Right ventricle myocardium inferior (tissue), 1 donor: ENCODE measurements at regions not wholly inside any gene's neighbourhood (a gene's known extent, or its start where the extent isn't known, plus 50 kb on each side); places are given as distances from the start of the nearest gene placed in this dataset.

Experiments used
- ATAC-seq: fragments of 200-7000 bp; cut with Tn5 transposase; one replicate; pipeline ENCODE4 v1.9.1; 2020; ENCODE audit warnings: mild to moderate bottlenecking, moderate library complexity
- DNase-seq: peaks from one replicate; pipeline ENCODE4 v3.0.0; 2021; ENCODE audit errors: missing footprints
- intact Hi-C: fragments of 100-400 bp; cut with DNase I; formaldehyde crosslinking; loops from one replicate; pipeline ENCODE4 v1.11.0; 2022
- donor health status: DM: no; HTN: yes; CAD: no; lungs with severe emphysema.

DNA sequence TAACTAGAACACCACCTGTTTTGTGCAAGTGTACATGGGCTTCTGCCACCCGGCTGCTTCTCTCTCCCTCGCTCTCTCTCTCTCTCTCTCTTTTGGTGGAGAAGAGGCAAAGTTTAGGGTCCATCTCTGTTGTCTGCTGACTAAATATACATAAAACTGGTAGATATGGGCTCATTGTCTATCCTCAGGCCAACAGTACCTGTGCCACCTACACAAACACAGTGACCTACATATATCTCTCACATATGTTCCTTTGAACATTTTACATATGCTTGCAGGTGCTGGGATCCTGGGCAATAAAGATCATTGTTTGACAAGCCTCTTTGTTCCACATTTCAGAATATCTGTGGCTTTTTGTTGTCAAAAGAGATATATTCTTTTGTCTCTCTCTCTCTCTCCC is 256.3 kb upstream of the KCNH8 start:
- intact Hi-C loops = no loop called here
- ATAC-seq = no peak
- no peak for DNase-seq

DNA sequence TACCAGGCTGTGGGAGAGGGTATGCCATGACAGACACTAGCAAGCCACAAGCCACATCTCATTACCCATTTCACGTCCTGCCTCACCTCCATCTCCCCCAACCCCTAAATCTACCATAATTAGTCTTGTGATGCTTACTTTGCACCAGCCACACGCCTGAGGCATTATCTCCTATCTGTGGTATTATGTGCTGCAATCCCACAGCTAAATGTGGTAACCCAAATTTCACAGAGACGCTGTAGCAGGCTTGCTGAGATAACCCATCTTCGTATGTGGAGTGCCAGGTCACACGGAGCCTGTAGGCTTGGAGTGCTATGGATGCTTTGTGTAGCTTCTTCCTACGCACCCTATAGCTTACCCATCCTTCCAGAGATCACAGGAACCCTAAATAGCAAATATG is 256.7 kb upstream of the KCNH8 start:
- no peak for DNase-seq
- ATAC-seq = no peak
- intact Hi-C loops = no loop called here

DNA sequence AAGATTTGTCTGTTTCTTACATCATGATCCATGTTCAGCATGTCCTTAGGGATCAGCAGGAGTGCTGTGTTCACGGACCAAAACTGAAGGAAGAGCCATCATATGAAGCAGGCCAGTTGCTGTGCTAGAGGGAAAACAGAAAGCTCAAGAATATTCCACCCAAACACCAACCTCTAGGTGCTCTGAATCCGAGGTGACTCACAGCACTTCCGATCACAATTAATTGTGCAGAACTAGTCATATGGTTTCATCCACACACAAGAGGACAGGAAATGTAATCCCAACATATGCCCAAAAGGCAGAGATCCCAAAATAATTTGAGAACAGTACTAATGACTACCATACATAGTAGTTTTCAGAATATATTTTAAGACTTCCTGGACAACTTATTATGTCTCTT is 257.9 kb upstream of the KCNH8 start:
- DNase-seq (no peak), ATAC-seq (no peak)
- intact Hi-C loops = no loop called here

DNA sequence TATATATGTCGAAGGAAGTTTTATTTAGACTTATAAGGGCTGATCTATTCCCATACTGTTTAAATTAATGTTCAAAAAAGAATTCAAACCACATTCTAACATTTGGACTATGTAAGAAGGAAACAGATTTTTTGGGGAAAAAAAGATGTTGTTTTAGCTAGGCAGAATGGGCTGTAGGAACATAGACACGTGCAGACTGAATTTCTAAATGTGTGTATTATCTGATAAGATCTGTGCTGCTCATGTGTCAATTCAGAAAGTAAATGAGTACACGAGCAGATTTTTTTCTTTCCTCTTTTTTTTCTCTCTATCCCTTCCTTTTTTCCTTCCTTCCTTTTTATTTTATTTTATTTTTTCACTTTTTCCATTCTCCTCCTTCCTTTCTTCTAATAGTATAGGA is 259.5 kb upstream of the KCNH8 start:
- intact Hi-C loops = no loop called here
- DNase-seq (no peak), ATAC-seq (no peak)

DNA sequence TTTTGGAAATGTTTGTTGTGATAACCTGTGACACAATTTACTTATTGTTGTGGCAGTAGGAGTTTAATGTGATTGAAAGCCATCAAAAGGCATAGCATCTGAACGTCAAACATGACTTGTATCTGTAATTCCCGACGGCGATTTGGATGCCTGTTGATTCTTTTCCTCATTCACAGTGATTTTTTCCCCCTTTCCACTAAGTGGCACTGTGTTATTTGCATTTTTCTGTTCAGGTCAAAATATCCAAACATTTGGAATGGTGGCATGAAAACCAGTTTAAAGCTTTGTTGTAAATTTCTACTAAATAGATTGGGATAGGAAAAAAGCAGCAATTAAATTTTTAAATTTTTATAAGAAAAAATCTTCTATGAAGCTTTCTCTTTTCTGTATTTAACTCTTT is 259.9 kb upstream of the KCNH8 start:
- intact Hi-C loops = no loop called here
- DNase-seq (no peak), ATAC-seq (no peak)

DNA sequence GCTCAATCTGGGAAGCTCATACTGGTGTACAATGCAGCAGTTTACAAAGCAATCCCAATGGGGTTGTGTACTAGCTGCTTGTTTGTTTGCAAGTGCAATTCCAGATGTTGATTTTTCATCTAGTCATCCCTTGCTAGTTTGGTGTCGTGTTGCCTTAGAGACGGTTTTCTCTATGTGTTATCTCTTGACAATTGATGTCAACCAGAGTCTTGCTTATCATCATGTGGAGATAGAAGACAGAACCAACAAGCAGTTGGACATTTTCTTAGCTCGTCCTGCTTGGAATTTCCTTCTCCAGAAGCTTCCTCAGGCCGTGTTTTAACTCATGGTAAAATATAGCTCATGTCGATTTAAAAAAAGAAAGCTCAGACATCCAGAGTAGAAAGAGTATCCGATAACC is 262.0 kb upstream of the KCNH8 start:
- DNase-seq = no peak
- intact Hi-C loops = no loop called here
- ATAC-seq = no peak

DNA sequence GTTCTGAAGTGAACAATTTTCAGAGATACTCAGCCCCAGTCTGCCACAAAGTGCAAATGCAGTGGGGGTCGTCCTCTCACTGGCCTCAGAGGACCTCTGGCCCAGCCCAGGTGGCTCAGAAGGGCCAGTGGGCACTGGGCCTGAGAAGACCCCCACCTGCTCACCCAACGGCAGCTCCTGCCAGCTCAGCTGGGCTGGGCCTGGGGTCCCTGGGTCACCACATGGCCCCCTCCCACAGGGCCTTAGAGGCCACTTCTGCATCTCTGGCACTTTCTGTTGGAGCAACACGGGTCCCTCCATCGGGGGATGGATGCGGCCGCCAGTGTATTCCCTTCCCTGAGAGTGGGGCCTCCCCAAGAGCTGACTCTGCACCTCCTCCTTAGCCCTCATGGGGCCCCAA is 262.7 kb upstream of the KCNH8 start:
- DNase-seq (no peak), ATAC-seq (no peak)
- intact Hi-C loops = no loop called here

DNA sequence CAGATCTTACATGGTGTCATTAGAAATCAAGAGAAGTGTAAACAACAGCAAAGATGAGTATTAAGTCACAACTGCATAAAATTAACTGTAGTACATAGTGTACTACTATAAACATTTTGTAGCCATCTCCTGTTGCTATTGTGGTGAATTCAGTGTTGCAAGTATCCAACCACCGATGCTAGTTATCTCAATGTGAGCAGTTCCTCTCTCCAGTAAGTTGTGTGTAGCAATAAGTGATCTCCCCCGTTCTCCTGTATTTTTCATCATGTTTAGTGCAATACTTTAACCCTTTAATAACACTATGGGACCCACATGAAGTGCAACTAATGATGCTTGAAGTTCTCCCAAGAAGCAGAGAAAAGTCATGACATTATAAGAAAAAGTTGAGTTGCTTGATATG is 264.7 kb upstream of the KCNH8 start:
- ATAC-seq = no peak
- DNase-seq = no peak
- intact Hi-C loops = no loop called here

DNA sequence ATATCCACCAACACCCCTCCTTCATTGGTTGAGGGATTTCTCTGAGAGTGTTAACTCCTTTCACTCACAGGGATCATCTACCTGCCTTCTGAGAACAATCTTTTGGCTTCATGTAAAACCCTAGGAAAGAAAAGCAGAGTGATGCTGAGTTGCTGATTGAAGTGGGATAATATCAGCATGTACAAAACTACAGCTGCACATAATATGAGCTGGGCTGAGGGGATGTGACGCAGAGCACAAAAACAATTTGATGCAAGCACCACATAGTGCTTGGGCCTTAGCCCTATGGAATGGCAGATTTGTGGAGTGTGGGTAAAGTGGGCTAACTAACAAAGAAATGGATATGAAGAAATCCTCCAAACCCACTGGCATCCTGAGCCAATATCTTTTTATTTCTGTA is 267.6 kb upstream of the KCNH8 start:
- intact Hi-C loops = no loop called here
- no peak for ATAC-seq
- DNase-seq = no peak

DNA sequence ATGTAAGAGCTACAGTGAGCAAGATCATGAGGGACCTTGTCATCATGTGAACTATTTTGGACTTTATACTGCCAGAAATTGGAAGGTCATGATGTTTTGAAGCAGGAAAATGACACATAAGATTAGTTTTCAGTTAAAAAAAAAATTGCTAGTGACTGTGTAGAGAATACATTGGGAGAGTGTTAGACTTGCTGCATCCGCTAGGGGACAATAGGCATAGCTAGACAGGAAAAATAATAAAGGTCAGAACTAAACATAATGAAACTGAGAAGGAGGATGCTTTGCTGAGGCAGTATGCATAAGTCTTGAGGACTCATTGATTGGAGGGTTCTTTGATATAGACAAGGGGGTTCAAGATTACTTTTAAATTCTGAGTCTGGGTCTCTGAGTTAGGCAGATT is 275.8 kb upstream of the KCNH8 start:
- DNase-seq (no peak), ATAC-seq (no peak)
- intact Hi-C loops = no loop called here

DNA sequence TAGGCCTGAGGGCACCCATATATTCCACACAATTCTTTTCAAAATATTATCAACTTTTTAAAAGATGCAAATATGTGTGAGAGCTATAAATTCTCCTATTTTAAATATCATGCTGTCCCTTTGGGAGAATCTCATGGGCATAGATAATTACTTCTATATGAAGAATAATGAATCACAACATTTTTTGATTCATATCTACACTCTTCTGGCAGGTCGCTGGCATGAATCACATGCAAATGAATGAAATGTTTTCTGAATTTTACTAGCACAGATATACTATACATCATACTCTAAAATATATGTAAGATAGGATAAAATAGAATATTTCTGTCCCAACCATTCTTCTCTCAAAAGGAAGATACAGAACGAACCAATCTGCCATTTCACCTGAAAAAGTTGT is 277.7 kb upstream of the KCNH8 start:
- no peak for DNase-seq
- intact Hi-C loops = no loop called here
- no peak for ATAC-seq

DNA sequence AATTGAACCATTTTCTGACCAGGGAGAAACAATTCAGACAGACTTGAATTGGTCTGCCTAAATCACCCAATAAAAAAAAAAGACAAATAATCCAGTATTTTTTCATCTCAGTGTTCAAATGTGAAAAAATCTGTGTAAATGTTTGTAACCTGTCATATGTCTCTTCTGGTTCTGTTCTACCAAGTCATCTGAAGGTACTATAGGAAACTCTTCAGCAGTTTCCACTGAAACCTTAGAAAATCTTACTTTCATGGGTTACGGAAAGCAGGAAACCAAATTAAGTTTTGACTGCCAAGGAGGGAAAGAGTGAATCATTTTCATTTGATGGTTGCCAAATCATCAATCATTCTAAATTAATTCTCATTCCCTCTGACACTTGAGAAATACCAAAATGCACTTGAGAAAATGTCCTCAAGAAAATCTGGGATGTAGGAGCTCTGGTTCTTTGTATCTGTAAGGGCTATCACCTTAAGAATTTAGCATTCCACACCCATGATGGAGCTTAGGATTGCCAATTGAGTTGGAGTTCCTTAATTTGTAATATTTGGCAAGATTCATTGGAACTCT is 278.2 kb upstream of the KCNH8 start:
- DNase-seq = no peak
- intact Hi-C loops = no loop called here

DNA sequence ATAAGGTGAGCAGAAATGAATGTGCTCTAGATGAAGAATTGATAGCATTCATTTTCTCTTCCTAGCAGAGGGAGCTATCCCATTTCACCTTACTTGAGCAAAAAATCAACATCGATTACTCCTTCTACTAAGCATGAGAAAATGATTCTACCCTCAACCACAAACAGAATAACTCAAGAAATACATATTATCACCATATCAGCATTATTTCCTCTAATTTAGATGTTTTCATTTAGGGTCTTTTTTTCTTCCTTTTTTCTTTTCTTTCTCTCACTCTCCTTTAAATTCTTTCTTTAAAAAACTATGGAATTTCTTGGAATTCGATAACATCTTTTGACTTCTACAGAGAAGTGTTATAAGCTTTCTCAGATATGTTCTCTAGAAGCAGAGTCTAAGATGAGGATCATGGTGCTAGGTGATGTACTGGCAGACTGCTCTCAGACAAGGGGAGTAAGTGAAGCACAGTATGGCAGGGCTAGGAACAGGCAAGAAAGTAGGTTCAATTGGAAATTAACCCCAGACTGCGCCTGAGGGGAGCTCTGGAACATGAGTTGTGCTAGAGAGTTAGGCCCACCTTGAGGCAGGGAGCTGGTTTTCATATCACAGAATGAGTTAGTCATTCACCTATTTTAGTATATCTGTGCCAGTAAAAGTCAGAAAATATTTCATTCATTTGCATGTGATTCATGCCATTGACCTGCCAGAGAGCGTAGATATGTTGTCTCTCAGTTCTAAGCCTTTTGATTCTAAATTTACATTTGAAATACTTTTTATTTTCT is 279.2 kb upstream of the KCNH8 start:
- intact Hi-C loops = no loop called here
- DNase-seq (no peak), ATAC-seq (no peak)

More for the DNA sequence above, 278.2 kb upstream of the KCNH8 start:
- ATAC-seq = no peak

DNA sequence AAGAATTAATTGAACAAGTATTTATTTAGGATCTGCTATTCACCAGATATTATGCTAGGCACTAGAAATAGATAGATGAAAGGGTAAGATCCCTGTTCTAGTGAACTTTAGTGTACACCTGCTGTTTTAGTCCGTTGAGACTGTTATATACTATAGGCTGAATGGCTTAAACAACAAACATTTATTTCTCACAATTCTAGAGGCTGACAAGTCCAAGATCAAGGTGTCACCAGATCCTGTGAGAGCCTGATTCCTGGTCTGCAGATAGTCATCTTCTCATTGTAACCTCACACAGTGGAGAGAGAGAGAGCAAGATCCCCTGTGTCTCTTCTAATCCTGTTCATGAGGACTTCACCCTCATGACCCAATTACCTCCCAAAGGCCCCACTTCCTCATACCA is 281.4 kb upstream of the KCNH8 start:
- intact Hi-C loops = no loop called here
- no peak for ATAC-seq
- no peak for DNase-seq

DNA sequence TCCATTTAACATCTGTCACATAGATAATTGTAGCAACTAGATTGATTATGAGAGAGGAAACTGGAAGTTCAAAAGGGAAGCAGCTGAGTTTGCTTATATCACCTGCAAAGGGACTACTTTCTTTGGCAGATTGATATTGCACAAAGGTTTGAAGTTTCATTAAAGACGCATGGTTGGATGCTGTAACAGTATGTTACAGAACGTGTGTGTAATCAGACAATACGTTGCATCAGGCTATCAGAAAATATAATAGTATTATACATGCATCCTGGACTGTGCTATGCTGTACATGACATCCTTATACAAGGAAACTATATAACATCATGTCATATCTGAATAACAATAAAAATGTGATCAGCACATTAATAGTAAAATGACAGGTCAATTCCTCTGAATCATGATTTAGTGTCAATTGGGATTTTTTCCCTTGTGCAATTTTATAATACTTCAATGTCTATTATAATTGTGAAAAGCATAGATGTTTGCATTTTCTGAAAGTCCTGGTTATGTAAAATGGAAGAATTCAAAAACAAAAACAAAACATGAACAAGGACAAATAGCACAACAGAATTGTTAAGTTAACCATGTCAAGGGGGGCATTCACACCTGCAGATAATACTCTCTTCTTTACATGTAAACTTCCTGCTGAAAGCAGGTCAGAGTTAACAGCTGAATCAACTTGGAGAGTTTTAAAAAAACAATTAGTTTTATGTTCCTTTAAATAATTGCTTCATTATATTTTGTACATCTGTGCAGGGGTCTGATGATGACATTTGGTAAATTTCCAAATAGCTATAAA is 283.2 kb upstream of the KCNH8 start:
- intact Hi-C loops = no loop called here

DNA sequence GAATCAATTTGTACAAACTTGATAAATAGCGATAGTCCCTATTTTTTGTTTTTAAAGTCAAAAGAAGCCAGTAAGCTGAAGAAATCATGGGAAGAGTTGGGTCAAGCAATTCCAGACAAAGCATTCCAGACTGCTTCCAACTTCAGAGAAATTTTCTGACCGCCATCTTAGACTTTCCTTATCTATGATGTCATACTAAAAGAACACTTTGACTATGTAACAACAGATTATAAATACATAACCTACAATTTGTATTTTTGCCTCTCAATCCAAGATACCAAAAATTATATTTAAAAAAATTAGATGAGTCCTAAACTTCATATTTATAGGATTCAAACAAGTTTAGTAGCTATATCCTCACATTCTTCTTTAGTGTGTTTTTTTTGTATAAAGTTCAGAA is 286.2 kb upstream of the KCNH8 start:
- intact Hi-C loops = no loop called here
- no peak for ATAC-seq
- no peak for DNase-seq

More for the DNA sequence above, 283.2 kb upstream of the KCNH8 start:
- no peak for ATAC-seq
- no peak for DNase-seq

DNA sequence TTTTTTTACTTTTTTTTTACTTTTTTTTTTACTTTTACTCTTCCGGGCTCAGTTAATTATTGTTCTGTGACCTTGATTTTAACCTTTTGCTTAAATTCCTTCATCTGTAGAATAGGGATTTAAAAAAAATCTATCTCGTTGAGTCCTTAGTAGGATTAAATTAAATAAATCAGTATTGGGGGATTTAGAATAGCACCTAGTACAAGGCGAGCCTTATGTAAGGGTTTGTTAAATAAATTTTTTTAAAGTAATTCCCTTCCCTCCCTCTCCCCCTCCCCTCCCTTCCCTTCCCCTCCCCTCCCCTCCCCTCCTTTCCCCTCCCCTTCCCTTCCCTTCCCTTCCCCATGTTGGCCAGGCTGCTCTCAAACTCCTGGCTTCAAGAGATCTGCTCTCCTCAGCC is 287.2 kb upstream of the KCNH8 start:
- DNase-seq = no peak
- no peak for ATAC-seq
- intact Hi-C loops = no loop called here

DNA sequence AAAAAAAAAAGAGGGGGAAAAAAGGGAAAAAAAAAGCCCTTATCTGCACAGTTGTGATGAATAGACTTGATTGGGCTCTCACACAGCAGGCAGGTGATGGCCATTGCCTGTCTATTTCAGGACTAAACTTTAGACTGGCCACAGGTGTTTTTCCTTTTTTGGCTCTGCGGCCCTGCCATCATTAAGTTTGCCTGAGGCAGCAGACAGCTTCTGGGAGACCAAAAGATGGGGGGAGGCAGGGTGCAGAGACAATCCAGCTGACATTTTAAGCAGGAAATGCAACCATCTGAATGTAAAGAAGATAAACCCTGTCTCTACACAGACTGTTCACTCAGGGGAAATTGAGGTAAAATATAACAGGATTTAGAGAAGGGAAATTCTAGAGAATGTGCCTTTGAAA is 295.0 kb upstream of the KCNH8 start:
- intact Hi-C loops = no loop called here
- no peak for ATAC-seq
- no peak for DNase-seq

DNA sequence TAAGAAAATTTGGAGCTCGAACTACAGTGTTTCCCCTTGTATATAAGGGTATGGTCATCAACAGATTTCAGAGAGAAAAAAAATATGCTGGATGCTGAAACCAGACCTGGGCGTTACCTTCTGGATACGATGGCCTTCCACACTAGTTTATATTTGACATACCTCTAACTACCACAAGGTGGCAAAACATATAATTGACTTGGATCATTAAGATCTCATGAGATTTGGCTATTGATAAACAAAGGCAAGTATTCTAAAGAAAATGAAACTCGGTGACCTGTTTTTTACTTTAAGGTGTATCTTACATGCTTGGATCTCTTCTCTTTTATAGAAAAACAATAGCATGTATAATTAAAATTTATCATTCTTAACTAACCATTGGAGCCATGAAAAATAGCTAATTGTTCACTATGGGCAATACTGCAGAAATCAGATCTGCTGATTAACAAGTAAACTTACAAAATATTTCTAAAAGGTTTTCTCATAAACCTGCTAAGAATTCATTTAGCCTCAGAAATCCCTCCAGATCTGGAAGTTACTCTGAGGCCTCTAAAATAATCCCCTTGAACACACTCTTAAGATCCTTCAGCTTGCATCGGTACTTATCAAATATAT is 300.6 kb upstream of the KCNH8 start:
- intact Hi-C loops = no loop called here
- DNase-seq (no peak), ATAC-seq (no peak)

DNA sequence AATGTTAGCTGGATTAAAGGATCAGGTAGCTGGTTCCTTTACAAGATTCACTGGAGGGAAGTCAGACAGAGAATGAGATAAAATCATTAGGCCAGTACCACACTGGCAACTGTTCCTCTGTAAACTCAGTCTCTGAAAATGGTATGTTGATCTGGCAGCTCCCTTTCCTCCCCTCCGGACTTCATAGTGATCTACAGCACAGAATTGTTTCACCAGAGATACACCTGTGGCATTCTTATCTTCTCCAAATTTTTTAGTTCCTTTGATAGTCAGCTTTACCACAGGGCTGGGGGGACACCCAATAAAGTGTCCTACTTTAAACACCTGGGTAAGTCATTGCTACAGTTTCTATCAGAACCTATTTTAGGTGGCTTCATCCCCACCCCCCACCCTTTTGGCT is 304.3 kb upstream of the KCNH8 start:
- DNase-seq = no peak
- intact Hi-C loops = no loop called here
- no peak for ATAC-seq
